ENCODE measurements at regions not wholly inside any gene's neighbourhood (a gene's known extent, or its start where the extent isn't known, plus 50 kb on each side); places are given as distances from the start of the nearest gene placed in this dataset.

- no peak for TF ChIP-seq TCF4 (CRISPR knock-in tag; IDR thresholded peaks at IDR 0.05; ENCODE audit: borderline replicate concordance)
- TF ChIP-seq GLIS3 (CRISPR knock-in tag; IDR thresholded peaks at IDR 0.05), result no peak
- TF ChIP-seq BACH2 (CRISPR knock-in tag; IDR thresholded peaks at IDR 0.05; ENCODE audit: borderline replicate concordance), result no peak
- no peak for TF ChIP-seq ZFP3 (CRISPR knock-in tag; IDR thresholded peaks at IDR 0.05)
- TF ChIP-seq TOX (CRISPR knock-in tag; IDR thresholded peaks at IDR 0.05; ENCODE audit: borderline replicate concordance), result no peak
- no peak for TF ChIP-seq ARNTL (CRISPR knock-in tag; IDR thresholded peaks at IDR 0.05; ENCODE audit: borderline replicate concordance, low read depth)
- TF ChIP-seq ZNF565 (CRISPR knock-in tag; conservative IDR thresholded peaks at IDR 0.05; ENCODE audit: low read depth), result no peak
- no peak for TF ChIP-seq RARB (CRISPR knock-in tag; IDR thresholded peaks at IDR 0.05)
- TF ChIP-seq PATZ1 (CRISPR knock-in tag; IDR thresholded peaks at IDR 0.05; ENCODE audit: borderline replicate concordance), result no peak
Measured at GRCh38 chr3:153028381-153028780, 133.6 kb upstream of the RAP2B start.
